ENCODE measurements at regions not wholly inside any gene's neighbourhood (a gene's known extent, or its start where the extent isn't known, plus 50 kb on each side); places are given as distances from the start of the nearest gene placed in this dataset.

GRCh38 chr6:40077315-40077714 is 143.1 kb upstream of the MOCS1 start:
- ATAC-seq (ENCODE audit: low FRiP score), result no peak
- no peak for TF ChIP-seq CTCF (IDR thresholded peaks at IDR 0.05)
- DNase-seq (ENCODE audit: low spot score), result no peak

- DNase-seq (ENCODE audit: low spot score) (no peak), ATAC-seq (ENCODE audit: low FRiP score) (no peak)
- TF ChIP-seq CTCF (IDR thresholded peaks at IDR 0.05), result no peak
These were observed 140.9 kb upstream of the MOCS1 start for GRCh38 chr6:40075056-40075590.

- DNase-seq (ENCODE audit: low spot score) (no peak), ATAC-seq (ENCODE audit: low FRiP score) (no peak)
- TF ChIP-seq CTCF (IDR thresholded peaks at IDR 0.05), result no peak
These were observed 140.2 kb upstream of the MOCS1 start for GRCh38 chr6:40074306-40075055.

GRCh38 chr6:40066372-40066771 is 132.1 kb upstream of the MOCS1 start:
- TF ChIP-seq CTCF (IDR thresholded peaks at IDR 0.05), result no peak
- DNase-seq (ENCODE audit: low spot score), result no peak
- no peak for ATAC-seq (ENCODE audit: low FRiP score)

GRCh38 chr6:40056865-40057264 is 122.6 kb upstream of the MOCS1 start:
- no peak for DNase-seq (ENCODE audit: low spot score)
- ATAC-seq (ENCODE audit: low FRiP score), result no peak
- TF ChIP-seq CTCF (IDR thresholded peaks at IDR 0.05), result no peak

- no peak for TF ChIP-seq CTCF (IDR thresholded peaks at IDR 0.05)
- ATAC-seq (ENCODE audit: low FRiP score), result no peak
- no peak for DNase-seq (ENCODE audit: low spot score)
These were observed 120.3 kb upstream of the MOCS1 start for GRCh38 chr6:40054602-40055001.

GRCh38 chr6:40054186-40054585 is 119.9 kb upstream of the MOCS1 start:
- TF ChIP-seq CTCF (IDR thresholded peaks at IDR 0.05), result no peak
- DNase-seq (ENCODE audit: low spot score), result no peak
- no peak for ATAC-seq (ENCODE audit: low FRiP score)
